Esophagus squamous epithelium (tissue), 5 donors: ENCODE measurements at regions not wholly inside any gene's neighbourhood (a gene's known extent, or its start where the extent isn't known, plus 50 kb on each side); places are given as distances from the start of the nearest gene placed in this dataset.

Source experiments
- DNase-seq: peaks from one replicate; lab custom pipeline; 2025; lab: John Stamatoyannopoulos, UW
- H3K27ac ChIP-seq, 4 donors: fragments of 200-600 bp; sonication (generic); one replicate each; pipeline ENCODE4 v1.5.1; 2016 to 2019; ENCODE audit warnings: mild to moderate bottlenecking in 1 of 4
- H3K27me3 ChIP-seq, 4 donors: fragments of 200-600 bp; sonication (generic); 1 replicate in 3 of 4; 2 replicates in 1 of 4; pipeline versions ENCODE4 v1.5.1 to v1.6.0; 2017 to 2021; ENCODE audit warnings: antibody characterized with exemption in 1 of 4
- H3K36me3 ChIP-seq, 3 donors: fragments of 200-600 bp; sonication (generic); one replicate each; pipeline ENCODE4 v1.5.1; 2016 to 2019
- H3K4me1 ChIP-seq, 3 donors: fragments of 200-600 bp; sonication (generic); one replicate each; pipeline ENCODE4 v1.5.1; 2017 to 2019
- H3K4me3 ChIP-seq, 4 donors: fragments of 200-600 bp; sonication (generic); 1 replicate in 3 of 4; 2 replicates in 1 of 4; pipeline ENCODE4 v1.5.1; 2016 to 2019; ENCODE audit warnings: mild to moderate bottlenecking in 2 of 4, moderate library complexity in 1 of 4
- H3K9me3 ChIP-seq, 3 donors: fragments of 200-600 bp; sonication (generic); one replicate each; pipeline ENCODE4 v1.5.1; 2016 to 2019
- CTCF ChIP-seq, 6 experiments: fragments of 450-650 bp in 4 of 6; fragments of 200-600 bp in 2 of 6; sonication (generic) in 2 of 6; IDR thresholded peaks; one replicate each; pipeline ENCODE4 v1.5.1; 2016 to 2019; ENCODE audit warnings: antibody characterized with exemption in 6 of 6, mild to moderate bottlenecking in 4 of 6, moderate library complexity in 4 of 6
- POLR2A ChIP-seq, 4 donors: fragments of 450-650 bp; IDR thresholded peaks; one replicate each; pipeline ENCODE4 v1.6.1; 2017; ENCODE audit warnings: antibody characterized with exemption in 4 of 4, mild to moderate bottlenecking in 4 of 4, moderate library complexity in 3 of 4
- WGBS, 2 donors: methylation state at CpG; one replicate each; pipeline ENCODE4 v1.1.5; 2018; 5-methylcytosine and 5-hydroxymethylcytosine counted together
- intact Hi-C: fragments of 100-400 bp; cut with DNase I; formaldehyde crosslinking; loops from one replicate; pipeline ENCODE4 v1.15.0; 2022
- donor health status: DM: yes; HTN: yes; CAD: no.

GRCh38 chr7:46660402-46660980 lies 739.4 kb upstream of the IGFBP3 start:
- Histone ChIP-seq H3K4me1 (peaks cover 0 to 11% (median 0%) of the 10 kb centered on the region in 3 donors), H3K27me3 (no peaks in the 10 kb centered on the region), H3K9me3 (no peaks in the 10 kb centered on the region), H3K36me3 (no peaks in the 10 kb centered on the region), H3K4me3 (no peak overlapping the region), H3K27ac (no peak overlapping the region)
- DNase-seq: no peak
- no peak for TF ChIP-seq POLR2A (IDR thresholded peaks at IDR 0.05)
- no peak for TF ChIP-seq CTCF (IDR thresholded peaks at IDR 0.05)
- intact Hi-C loops: no loop called here
- WGBS, 2 donors: 80 to 97% methylated on average over 2 of the region's 2 CpGs

- no peaks in the 10 kb centered on the region for H3K36me3 ChIP-seq
- WGBS, 2 donors: 80 to 95% methylated on average over 1 of the region's 1 CpG
- no peak for DNase-seq
- H3K27ac ChIP-seq: no peak overlapping the region
- intact Hi-C loops: no loop called here
- H3K4me3 ChIP-seq: no peak overlapping the region
- TF ChIP-seq POLR2A (IDR thresholded peaks at IDR 0.05) (no peak), CTCF (IDR thresholded peaks at IDR 0.05) (no peak)
- no peaks in the 10 kb centered on the region for H3K27me3 ChIP-seq
- no peaks in the 10 kb centered on the region for H3K9me3 ChIP-seq
- H3K4me1 ChIP-seq: peaks cover 0 to 24% (median 0%) of the 10 kb centered on the region in 3 donors
Measured at GRCh38 chr7:46658281-46658680, 737.2 kb upstream of the IGFBP3 start.

- H3K4me3 ChIP-seq: no peak overlapping the region
- intact Hi-C loops: no loop called here
- H3K4me1 ChIP-seq: peaks cover 0 to 37% (median 0%) of the 10 kb centered on the region in 3 donors
- peak overlapping the region in 3 of 4 donors; percentile 59 to 92 (median 88) for H3K27ac ChIP-seq
- no peak for DNase-seq
- H3K9me3 ChIP-seq: no peaks in the 10 kb centered on the region
- no peaks in the 10 kb centered on the region for H3K36me3 ChIP-seq
- 46 to 67% methylated on average over 1 of the region's 1 CpG for WGBS, 2 donors
- no peaks in the 10 kb centered on the region for H3K27me3 ChIP-seq
- TF ChIP-seq POLR2A (IDR thresholded peaks at IDR 0.05) (no peak), CTCF (IDR thresholded peaks at IDR 0.05) (peak in 1 of 6 experiments; percentile 35)
Measured at GRCh38 chr7:46654546-46655443, 733.7 kb upstream of the IGFBP3 start.

GRCh38 chr7:46653848-46654247 lies 732.8 kb upstream of the IGFBP3 start:
- intact Hi-C loops: no loop called here
- Histone ChIP-seq H3K36me3 (no peaks in the 10 kb centered on the region), H3K4me3 (no peak overlapping the region), H3K27ac (peak overlapping the region; percentile 3 to 92 (median 74)), H3K9me3 (no peaks in the 10 kb centered on the region), H3K4me1 (peaks cover 0 to 40% (median 0%) of the 10 kb centered on the region in 3 donors), H3K27me3 (no peaks in the 10 kb centered on the region)
- TF ChIP-seq POLR2A (IDR thresholded peaks at IDR 0.05) (no peak), CTCF (IDR thresholded peaks at IDR 0.05) (no peak)
- DNase-seq: no peak
- WGBS, 2 donors: 63 to 72% methylated on average over 2 of the region's 2 CpGs

- no peak for TF ChIP-seq POLR2A (IDR thresholded peaks at IDR 0.05)
- TF ChIP-seq CTCF (IDR thresholded peaks at IDR 0.05): no peak
- intact Hi-C loops: no loop called here
- Histone ChIP-seq H3K9me3 (no peaks in the 10 kb centered on the region), H3K27me3 (no peaks in the 10 kb centered on the region), H3K27ac (peak overlapping the region; percentile 87 to 92 (median 90)), H3K4me1 (peaks cover 0 to 51% (median 0%) of the 10 kb centered on the region in 3 donors), H3K36me3 (no peaks in the 10 kb centered on the region), H3K4me3 (no peak overlapping the region)
- no peak for DNase-seq
- 74 to 76% methylated on average over 4 of the region's 4 CpGs for WGBS, 2 donors
Measured at GRCh38 chr7:46652317-46652716, 731.2 kb upstream of the IGFBP3 start.
